ENCODE measurements at regions not wholly inside any gene's neighbourhood (a gene's known extent, or its start where the extent isn't known, plus 50 kb on each side); places are given as distances from the start of the nearest gene placed in this dataset.

DNA sequence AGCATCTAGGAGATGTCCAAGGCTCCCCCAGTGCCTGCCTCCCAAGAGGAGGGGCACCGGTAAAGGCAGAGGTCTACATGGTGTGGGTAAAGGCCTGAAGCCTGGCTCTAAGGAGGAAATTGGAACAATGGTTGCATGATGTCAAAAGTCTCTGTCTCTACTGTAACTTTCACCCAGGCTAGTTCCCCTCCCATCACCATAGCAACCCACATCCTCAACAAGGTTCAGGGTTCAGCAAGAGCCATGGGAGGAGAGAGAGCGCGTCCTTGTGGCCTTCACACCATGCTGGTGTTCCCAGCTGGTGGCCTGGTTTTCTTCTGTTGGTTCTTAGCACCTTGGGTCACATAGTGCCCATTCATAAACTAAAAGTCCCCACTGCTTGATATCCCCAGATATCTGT is 196.7 kb upstream of the CDH5 start:
- Mint-ChIP-seq H3K9me3 (no peaks in the 10 kb centered on the region), H3K27me3 (no peaks in the 10 kb centered on the region), H3K4me3 (no peak overlapping the region), H3K4me1 (no peaks in the 10 kb centered on the region), H3K27ac (no peak overlapping the region)
- no peak for ATAC-seq
- DNase-seq, result no peak

DNA sequence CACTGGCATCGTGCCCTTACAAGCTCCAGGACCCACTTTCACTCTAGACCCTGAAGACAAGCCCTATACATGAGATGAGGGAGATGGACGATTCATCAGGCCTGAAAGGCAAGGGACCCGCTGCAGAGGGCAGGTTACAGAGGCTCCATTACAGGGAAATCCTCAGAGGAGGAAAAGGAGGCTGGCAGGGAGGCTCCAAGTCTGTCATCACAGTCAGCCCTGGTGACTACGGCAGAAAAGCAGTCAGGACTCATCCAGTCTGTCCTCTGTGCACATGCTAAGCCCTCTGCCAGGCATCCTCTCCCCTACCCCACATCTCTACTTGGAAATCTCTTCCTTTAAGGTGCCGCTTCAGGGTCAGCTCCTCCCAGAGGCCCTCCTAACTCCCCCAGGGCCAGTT is 197.7 kb upstream of the CDH5 start:
- ATAC-seq, result no peak
- H3K4me1 Mint-ChIP-seq, result no peaks in the 10 kb centered on the region
- H3K9me3 Mint-ChIP-seq, result no peaks in the 10 kb centered on the region
- H3K4me3 Mint-ChIP-seq, result no peak overlapping the region
- H3K27ac Mint-ChIP-seq, result no peak overlapping the region
- no peaks in the 10 kb centered on the region for H3K27me3 Mint-ChIP-seq
- no peak for DNase-seq

DNA sequence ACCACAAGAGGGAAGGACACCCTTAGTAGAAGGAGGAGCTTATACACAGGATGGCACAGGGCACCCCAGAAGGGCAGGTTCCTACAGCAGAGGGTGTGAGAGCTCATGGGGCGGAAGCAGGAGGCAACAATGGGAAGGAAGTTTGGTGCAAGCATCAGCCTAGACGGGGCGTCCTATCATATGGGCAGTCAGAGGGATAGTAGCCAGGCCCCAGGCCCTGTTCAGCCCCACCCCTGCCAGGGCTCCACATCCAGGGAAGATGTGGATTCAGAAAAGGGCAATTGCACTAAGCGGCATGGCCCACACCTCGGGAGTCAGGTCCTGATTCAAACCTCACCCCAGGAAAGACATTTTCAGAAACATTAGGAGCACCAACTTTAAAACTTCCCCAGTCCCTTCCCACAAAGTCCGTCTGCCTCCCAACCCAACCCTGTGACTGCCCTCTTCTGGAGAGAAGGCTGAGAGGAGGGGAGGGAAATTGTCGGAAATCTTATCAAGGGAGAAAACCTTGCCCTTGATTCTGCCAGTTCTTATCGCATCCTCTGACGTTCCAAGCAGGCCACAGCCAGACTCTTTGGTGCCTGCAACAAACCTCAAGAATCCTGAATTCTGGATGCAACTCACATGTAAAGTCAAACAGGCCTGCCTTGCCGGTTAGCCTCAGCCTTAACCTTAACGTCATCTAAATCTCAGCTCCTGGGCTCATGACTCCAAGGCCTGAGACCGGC is 198.8 kb upstream of the CDH5 start:
- Mint-ChIP-seq H3K27ac (no peak overlapping the region), H3K4me1 (no peaks in the 10 kb centered on the region), H3K4me3 (no peak overlapping the region), H3K9me3 (no peaks in the 10 kb centered on the region), H3K27me3 (no peaks in the 10 kb centered on the region)
- DNase-seq, result no peak
- no peak for ATAC-seq

DNA sequence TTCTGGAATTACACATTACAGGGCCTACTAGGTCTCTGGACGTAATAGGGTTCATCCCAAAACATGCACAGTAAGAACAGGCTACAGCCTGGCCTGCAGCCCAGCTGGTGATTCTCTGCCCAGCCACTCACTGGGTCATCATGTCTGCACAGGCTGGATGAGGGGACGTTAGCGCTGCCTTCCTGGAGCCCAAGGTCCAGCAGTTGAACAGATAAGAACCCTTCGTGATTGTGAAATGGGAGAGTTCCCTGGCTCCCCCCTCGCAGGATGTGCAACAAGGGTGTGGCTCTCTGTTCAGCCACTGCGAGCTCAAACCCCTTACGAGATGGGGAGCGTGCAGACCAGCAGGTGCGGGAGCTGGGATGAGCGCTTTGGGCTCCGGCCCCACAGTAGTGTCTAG is 200.0 kb upstream of the CDH5 start:
- H3K4me3 Mint-ChIP-seq, result no peak overlapping the region
- H3K4me1 Mint-ChIP-seq, result no peaks in the 10 kb centered on the region
- no peaks in the 10 kb centered on the region for H3K9me3 Mint-ChIP-seq
- no peak for ATAC-seq
- no peak for DNase-seq
- H3K27ac Mint-ChIP-seq, result peak overlapping the region in 1 of 2 donors; percentile 24
- H3K27me3 Mint-ChIP-seq, result no peaks in the 10 kb centered on the region

DNA sequence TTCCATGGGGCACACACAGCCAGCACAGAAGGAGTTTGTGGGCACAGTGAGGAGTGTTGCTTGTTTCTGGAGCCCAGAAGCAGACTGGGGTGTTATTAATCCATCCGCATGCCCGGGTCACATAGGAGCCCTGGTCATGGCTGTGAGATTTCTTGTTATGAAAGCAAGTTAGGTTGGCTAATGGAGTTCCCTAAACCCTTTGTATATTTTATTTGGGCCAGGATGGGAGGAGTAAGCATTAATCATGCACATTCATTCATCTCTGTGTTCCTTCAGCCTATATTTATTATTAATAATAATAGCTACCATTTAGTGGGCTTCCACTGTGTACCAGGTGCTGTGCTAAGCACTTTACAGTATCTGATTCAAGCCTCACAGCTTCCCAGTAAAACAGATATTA is 200.6 kb upstream of the CDH5 start:
- DNase-seq (no peak), ATAC-seq (no peak)
- Mint-ChIP-seq H3K4me3 (no peak overlapping the region), H3K9me3 (no peaks in the 10 kb centered on the region), H3K27me3 (no peaks in the 10 kb centered on the region), H3K4me1 (no peaks in the 10 kb centered on the region), H3K27ac (no peak overlapping the region)

DNA sequence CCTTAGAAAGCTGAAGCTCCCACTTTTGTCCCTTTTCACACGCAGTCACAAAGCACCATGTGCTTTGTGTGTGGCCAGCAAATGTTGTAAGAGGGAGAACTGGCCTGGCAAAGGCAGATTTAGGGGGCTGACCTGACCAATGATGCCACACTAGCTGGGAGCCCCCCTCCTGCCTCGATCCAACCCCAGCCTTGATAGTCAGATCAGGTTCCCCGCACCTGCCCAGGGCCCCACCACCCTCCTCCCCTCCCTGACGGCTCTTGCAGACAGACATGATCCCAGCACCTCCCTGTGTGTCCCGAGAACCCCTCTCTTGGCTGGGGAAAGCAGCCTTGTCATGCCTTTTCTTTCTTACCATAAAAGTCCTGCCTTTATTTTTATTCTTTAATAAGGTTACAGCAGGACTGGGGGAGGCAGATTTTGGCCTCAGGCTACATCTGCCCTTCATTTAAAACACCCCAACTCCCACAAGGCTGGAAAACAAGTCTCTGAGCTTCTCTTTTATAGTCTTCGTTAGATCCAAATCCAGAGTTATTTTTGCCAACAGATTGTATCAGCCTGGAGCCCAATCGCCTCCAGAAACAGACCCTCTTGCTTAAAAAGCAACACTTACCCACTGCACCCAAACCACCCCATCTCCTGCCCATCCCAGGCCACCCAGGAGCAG is 201.8 kb upstream of the CDH5 start:
- no peaks in the 10 kb centered on the region for H3K9me3 Mint-ChIP-seq
- H3K4me3 Mint-ChIP-seq, result no peak overlapping the region
- H3K27me3 Mint-ChIP-seq, result no peaks in the 10 kb centered on the region
- ATAC-seq, result no peak
- DNase-seq, result no peak
- no peaks in the 10 kb centered on the region for H3K4me1 Mint-ChIP-seq
- H3K27ac Mint-ChIP-seq, result no peak overlapping the region

DNA sequence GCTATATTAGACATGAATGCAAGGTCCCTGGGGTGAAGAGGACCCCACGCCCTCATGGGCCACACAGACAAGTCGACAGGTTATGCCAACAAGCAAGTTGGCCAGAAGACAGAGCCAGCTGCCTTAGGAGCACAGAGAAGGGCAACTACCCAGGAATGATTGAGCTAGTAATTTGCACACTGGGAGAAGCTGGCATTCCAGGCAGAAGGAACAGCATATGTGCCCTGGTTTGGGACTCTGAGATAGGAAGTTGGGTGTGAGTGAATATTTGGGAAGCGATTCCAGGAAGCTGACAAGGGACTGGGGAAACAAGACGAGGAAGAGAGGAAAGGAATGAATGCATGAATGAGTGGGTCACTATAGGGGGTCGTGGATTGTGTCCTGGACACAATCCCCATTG is 203.7 kb upstream of the CDH5 start:
- ATAC-seq (no peak), DNase-seq (no peak)
- Mint-ChIP-seq H3K4me1 (no peaks in the 10 kb centered on the region), H3K27ac (no peak overlapping the region), H3K9me3 (no peaks in the 10 kb centered on the region), H3K4me3 (no peak overlapping the region), H3K27me3 (no peaks in the 10 kb centered on the region)

DNA sequence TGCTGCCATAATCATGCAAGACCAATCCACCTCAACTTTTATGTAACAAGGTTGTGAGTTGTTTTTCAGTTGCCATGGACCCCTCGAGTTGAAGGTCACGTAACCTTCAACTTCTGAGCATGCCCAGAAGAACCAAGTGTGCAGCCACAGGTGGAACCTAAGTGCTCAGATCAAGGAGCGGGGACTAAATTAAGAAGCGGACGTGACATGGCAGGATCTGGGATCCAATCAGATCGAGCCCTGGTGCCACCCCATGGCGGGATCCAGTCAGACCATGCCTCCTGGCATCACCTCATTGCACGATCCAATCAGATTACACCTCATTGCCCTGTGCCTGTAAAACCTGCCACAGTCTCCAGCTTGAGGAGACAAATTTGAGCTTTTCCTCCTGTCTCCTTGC is 204.5 kb upstream of the CDH5 start:
- no peaks in the 10 kb centered on the region for H3K4me1 Mint-ChIP-seq
- ATAC-seq, result no peak
- no peak overlapping the region for H3K4me3 Mint-ChIP-seq
- no peak for DNase-seq
- H3K27me3 Mint-ChIP-seq, result no peaks in the 10 kb centered on the region
- H3K9me3 Mint-ChIP-seq, result no peaks in the 10 kb centered on the region
- no peak overlapping the region for H3K27ac Mint-ChIP-seq

DNA sequence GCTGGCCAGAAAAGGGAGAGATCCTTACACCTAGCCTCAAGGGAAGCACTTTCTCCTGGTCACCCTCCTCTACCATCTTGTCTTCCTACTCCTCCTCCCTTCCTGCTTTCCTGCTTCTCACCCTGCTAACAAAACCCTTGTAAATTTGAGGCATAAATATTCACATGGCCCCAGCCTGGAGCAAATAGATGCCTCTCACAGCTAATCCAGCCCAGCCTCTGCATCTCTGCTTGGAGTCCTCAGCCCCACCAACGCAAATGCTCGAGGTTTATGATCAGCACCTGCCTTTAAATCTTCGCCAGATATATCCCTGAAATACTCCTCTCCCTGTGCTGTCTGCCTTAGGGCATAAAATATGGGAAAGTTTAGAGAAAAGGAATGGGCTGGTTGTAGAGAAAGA is 205.2 kb upstream of the CDH5 start:
- ATAC-seq, result no peak
- Mint-ChIP-seq H3K27ac (no peak overlapping the region), H3K4me3 (no peak overlapping the region), H3K27me3 (no peaks in the 10 kb centered on the region), H3K9me3 (no peaks in the 10 kb centered on the region), H3K4me1 (no peaks in the 10 kb centered on the region)
- DNase-seq, result no peak

DNA sequence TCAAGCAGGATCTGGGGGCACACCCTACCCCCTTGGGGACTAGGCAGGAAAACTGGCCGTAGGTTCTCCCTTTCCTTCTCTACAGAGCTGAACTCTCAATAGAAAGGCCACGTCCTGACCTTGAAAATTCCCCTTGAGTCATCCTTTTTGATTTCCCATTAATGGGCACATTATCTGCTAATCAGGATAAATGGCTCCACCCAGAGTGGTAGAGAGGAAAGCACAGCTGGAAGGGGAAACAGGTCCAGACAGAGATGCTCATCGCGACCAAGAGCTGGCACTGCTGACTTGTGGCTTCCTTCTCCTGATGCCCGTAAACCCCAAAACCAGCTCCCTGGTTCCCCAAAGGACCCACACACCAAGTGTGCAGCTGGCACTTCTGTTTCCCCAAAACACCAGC is 206.5 kb upstream of the CDH5 start:
- H3K27me3 Mint-ChIP-seq, result no peaks in the 10 kb centered on the region
- DNase-seq, result no peak
- H3K9me3 Mint-ChIP-seq, result no peaks in the 10 kb centered on the region
- ATAC-seq, result no peak
- H3K4me1 Mint-ChIP-seq, result no peaks in the 10 kb centered on the region
- no peak overlapping the region for H3K4me3 Mint-ChIP-seq
- no peak overlapping the region for H3K27ac Mint-ChIP-seq

DNA sequence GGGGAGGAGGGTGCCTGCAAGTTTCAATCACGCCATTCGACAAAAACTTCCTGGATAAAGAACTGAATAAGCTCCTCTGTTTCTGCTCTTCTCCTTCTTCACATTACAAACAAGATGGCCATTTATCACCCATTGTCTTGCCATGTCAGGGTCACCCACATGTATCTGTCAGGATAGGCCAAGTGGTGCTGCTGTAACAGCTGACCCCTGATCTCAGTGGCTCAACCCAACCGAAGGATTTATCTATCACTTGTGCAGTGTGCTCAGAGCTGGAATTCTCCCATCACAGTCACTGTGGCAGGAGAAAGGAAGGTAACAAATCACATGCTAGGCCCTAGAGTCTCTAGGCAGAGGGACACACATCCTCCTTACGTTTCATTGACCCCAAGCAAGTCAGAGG is 210.0 kb upstream of the CDH5 start:
- DNase-seq (no peak), ATAC-seq (no peak)
- no peaks in the 10 kb centered on the region for H3K9me3 Mint-ChIP-seq
- H3K27ac Mint-ChIP-seq, result no peak overlapping the region
- H3K4me1 Mint-ChIP-seq, result no peaks in the 10 kb centered on the region
- no peaks in the 10 kb centered on the region for H3K27me3 Mint-ChIP-seq
- H3K4me3 Mint-ChIP-seq, result no peak overlapping the region

DNA sequence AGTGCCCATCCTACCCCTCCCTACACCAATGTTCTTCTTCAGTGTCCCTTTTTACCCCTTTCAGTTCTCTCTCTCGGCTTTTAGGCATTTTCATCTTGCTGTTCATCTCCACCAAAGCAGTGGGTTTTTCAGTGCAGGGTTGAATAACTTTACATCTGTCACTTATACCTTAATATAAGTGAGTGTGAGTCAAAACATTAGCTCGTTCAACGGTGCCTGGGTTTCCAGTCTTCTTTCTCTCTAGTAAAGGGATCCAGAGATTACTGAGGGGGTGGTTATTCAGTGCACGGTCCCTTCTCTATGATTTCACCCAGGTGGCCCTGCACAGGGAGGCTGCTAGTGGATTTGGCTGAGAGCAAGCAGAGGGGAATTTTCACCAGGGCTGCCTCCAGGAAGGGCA is 210.6 kb upstream of the CDH5 start:
- Mint-ChIP-seq H3K27me3 (no peaks in the 10 kb centered on the region), H3K4me3 (no peak overlapping the region), H3K4me1 (no peaks in the 10 kb centered on the region), H3K9me3 (no peaks in the 10 kb centered on the region), H3K27ac (peak overlapping the region in 1 of 2 donors; percentile 6)
- DNase-seq, result no peak
- ATAC-seq, result no peak

DNA sequence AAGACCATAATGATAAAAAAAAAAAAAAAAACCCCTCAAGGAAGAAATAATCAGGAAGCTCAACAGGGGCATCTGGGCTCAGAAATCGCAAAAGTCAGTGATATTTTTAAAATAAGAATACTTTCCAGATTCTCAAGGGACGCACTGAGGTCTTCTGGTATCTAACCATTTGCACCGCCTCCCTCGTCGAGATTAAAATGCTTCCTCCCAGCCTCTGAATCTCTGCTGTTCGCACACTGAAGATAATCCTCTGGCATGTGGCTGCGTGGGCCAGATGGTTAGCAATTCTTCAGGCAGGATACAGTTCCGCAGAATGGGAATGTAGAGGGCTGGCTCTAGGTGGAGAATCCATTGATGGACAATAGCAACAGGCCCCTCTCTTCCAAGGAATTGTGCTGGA is 211.7 kb upstream of the CDH5 start:
- Mint-ChIP-seq H3K27me3 (no peaks in the 10 kb centered on the region), H3K9me3 (no peaks in the 10 kb centered on the region), H3K27ac (no peak overlapping the region), H3K4me1 (no peaks in the 10 kb centered on the region), H3K4me3 (no peak overlapping the region)
- ATAC-seq (no peak), DNase-seq (no peak)

DNA sequence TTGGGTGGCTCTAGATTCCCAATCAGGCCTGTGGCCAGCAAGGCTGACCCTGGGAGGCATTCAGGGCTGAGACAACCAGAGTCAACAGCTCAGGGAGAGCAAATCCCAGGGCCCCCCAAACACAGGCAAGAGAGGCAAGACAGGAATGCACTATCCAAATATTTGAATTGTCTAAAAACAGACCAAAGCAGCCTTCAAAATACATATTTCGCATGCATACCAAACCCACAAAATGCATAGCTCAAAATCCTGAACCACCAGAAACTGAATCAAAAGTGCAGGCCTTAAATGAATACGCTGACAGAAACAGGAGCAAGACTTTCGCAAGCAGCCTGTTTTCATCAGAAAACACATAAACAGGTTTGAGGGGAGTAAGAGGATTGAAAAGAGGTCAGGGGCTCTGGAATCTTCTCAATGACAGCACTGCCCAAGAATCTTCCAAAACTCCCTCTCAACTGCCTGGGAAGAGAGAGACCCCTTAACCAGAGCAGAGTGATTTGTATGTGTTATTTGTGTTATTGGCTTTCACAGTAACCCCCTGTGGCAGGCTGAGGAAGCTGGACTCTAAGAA is 213.6 kb upstream of the CDH5 start:
- Mint-ChIP-seq H3K4me3 (no peak overlapping the region), H3K9me3 (no peaks in the 10 kb centered on the region), H3K27me3 (no peaks in the 10 kb centered on the region), H3K4me1 (no peaks in the 10 kb centered on the region), H3K27ac (no peak overlapping the region)
- ATAC-seq (no peak), DNase-seq (no peak)

DNA sequence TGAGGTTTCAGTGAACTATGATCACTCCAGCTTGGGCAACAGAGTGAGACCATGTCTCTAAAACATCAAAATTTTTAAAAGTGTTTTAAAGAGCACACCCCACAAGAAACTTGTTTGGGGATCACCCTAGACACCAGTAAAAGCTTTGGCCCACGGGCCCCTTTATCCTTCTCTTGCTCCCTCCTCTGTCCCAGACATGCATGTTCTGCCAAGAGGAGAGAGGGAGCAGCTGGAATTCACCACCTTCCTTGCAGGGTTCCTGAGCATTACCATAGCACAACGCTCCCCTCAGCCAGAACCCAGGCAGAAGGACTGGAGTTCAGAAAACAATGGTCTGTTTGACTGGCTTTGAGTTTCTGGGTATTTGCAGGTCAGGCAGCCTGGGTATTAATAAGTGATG is 214.3 kb upstream of the CDH5 start:
- H3K27me3 Mint-ChIP-seq, result no peaks in the 10 kb centered on the region
- DNase-seq, result no peak
- H3K27ac Mint-ChIP-seq, result no peak overlapping the region
- H3K9me3 Mint-ChIP-seq, result no peaks in the 10 kb centered on the region
- H3K4me1 Mint-ChIP-seq, result no peaks in the 10 kb centered on the region
- no peak overlapping the region for H3K4me3 Mint-ChIP-seq
- no peak for ATAC-seq

DNA sequence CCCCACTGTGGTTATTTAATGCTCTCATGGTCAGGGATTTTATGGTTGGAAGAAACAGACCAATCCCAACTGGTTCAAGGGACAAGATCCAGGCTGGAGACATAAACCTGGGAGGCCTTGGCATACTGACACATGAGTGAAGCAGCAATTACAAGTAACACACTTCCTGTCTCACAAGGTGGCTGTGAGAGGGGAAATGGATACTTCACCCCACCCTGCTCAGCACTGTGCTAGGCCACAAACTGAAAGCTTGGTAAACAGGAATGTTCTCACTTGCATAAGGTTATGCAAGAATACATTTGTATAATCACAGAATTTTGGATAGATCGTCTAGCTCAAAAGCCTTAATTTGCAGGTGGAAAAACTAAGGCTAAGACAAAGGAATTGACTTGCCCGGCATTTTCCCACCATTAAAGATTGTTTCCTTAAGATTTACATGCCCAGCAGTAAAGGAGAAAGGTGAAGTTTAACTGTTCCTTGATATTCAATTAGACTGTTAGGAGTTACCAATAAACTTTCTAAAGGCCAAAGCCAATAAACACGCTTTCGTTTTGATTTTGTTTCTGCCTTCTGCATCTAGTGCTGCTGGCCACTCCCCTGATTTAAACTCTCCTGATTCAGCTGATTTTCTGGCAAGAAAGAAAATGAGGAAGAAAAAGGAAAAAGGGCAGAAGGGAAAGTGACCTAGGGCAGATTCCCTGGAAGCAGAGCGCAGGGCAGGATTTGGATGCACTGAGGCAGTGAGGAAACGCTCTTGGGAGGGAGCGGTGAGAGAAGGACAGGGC is 215.6 kb upstream of the CDH5 start:
- no peaks in the 10 kb centered on the region for H3K9me3 Mint-ChIP-seq
- H3K27ac Mint-ChIP-seq, result peak overlapping the region in 1 of 2 donors; percentile 49
- ATAC-seq (no peak), DNase-seq (no peak)
- no peaks in the 10 kb centered on the region for H3K4me1 Mint-ChIP-seq
- H3K27me3 Mint-ChIP-seq, result no peaks in the 10 kb centered on the region
- H3K4me3 Mint-ChIP-seq, result no peak overlapping the region

Measured in stimulated activated naive CD8-positive, alpha-beta T cell treated with anti-CD3 and anti-CD28 coated beads, Interleukin-15, amount 100 ng/mL, for 72 hours (primary cell).